ENCODE measurements at regions not wholly inside any gene's neighbourhood (a gene's known extent, or its start where the extent isn't known, plus 50 kb on each side); places are given as distances from the start of the nearest gene placed in this dataset.

DNA sequence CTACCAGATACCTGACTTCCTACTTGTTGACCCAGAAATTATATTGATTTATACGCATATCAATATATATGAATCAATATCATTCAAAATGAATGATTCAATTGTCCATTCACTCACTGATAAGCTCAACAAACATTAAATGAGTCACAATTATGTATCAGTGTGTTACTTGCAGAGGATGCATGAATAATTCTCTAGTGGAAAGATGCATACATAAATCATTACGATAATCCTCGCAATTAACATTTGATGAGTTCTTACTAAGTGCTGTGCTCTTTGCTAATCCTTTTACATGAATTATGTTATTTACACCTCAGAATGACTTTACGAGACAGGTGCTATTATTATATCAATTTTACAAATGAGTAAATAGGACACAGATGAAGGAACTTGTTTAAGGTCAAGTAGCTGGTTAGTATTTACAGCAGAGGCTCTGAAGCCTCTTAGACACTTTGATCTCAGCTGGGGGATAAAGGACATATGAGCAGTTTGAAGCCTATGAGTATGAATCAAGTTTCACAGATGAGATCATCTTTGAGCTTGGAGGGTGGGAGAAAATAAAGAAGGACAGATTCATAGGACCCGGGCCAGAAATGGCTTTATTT lies 112.8 kb upstream of the ADAMTS5 start:
- Mint-ChIP-seq H3K36me3 (no peaks in the 10 kb centered on the region), H3K27ac (no peak overlapping the region), H3K4me3 (no peak overlapping the region), H3K27me3 (no peaks in the 10 kb centered on the region), H3K4me1 (no peaks in the 10 kb centered on the region), H3K9me3 (peaks cover 0 to 9% (median under 1%) of the 10 kb centered on the region in 8 donors)
- no peaks in the 10 kb centered on the region for H3K9me3 ChIP-seq (ENCODE audit: control insufficient read depth in 1 of 2, low read length in 2 of 2)
- intact Hi-C loops (cut with micrococcal nuclease): no loop called here
- no peaks in the 10 kb centered on the region for H3K36me3 ChIP-seq (ENCODE audit: insufficient read depth, low read length)
- no peaks in the 10 kb centered on the region for H3K27me3 ChIP-seq (ENCODE audit: insufficient read depth, low read length)
- no peak overlapping the region for H3K27ac ChIP-seq (ENCODE audit: low read depth, low read length)
- H3K4me1 ChIP-seq (ENCODE audit: insufficient read depth, low read length): no peaks in the 10 kb centered on the region
- ChIA-PET POLR2A (ENCODE audit: partially characterized antibody) (no interaction called here), CTCF (ENCODE audit: partially characterized antibody) (no interaction called here)
- DNase-seq: no peak
- H3K4me3 ChIP-seq (ENCODE audit: low read length in 2 of 2): no peak overlapping the region

DNA sequence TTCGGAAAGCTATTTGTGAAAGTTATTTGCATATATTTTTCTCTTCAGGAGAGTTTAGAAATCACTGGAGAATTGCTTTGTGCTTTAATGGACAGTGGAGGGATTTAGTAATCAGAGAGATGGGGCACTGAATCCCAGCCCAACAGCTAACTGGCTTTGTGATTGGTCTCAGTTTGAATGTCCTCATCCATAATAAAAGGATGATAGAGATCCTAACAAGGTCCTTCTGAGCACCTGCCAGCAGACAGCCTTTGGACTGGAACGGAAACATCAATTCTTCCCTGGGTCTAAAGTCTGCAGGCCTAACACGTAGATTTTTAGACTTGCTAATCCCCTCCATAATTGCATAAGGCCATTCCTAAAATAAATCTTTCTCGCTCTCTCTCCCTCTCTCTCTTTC lies 112.0 kb upstream of the ADAMTS5 start:
- DNase-seq: no peak
- H3K36me3 ChIP-seq (ENCODE audit: insufficient read depth, low read length): no peaks in the 10 kb centered on the region
- intact Hi-C loops (cut with micrococcal nuclease): no loop called here
- Mint-ChIP-seq H3K4me3 (no peak overlapping the region), H3K4me1 (no peaks in the 10 kb centered on the region), H3K36me3 (no peaks in the 10 kb centered on the region), H3K9me3 (peaks cover 0 to 8% (median under 1%) of the 10 kb centered on the region in 8 donors), H3K27ac (peak overlapping the region in 1 of 7 donors; percentile 12), H3K27me3 (no peaks in the 10 kb centered on the region)
- H3K27ac ChIP-seq (ENCODE audit: low read depth, low read length): no peak overlapping the region
- H3K4me3 ChIP-seq (ENCODE audit: low read length in 2 of 2): no peak overlapping the region
- H3K9me3 ChIP-seq (ENCODE audit: control insufficient read depth in 1 of 2, low read length in 2 of 2): no peaks in the 10 kb centered on the region
- no peaks in the 10 kb centered on the region for H3K27me3 ChIP-seq (ENCODE audit: insufficient read depth, low read length)
- H3K4me1 ChIP-seq (ENCODE audit: insufficient read depth, low read length): no peaks in the 10 kb centered on the region
- ChIA-PET CTCF (ENCODE audit: partially characterized antibody) (no interaction called here), POLR2A (ENCODE audit: partially characterized antibody) (no interaction called here)

DNA sequence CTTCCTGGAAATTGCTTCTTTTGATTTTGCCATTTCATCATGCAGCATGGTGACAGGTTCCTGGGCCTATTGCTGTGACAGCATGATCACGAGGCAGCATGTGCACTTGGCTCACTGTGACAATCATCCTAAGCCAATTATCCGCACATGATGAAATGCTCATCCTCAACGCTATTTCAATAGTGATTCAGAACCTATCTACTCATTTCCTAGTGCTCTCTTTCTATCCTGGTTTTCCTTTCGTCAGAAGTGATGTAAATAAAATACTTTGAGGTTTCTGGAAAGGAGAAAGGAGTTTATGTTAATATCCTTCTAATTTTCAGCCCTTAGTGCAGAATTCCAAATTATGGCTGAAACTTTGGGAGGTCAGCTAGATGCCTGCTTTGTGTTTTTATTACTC lies 110.6 kb upstream of the ADAMTS5 start:
- H3K27me3 Mint-ChIP-seq: no peaks in the 10 kb centered on the region
- ChIA-PET CTCF (ENCODE audit: partially characterized antibody) (no interaction called here), POLR2A (ENCODE audit: partially characterized antibody) (no interaction called here)
- no peaks in the 10 kb centered on the region for H3K4me1 Mint-ChIP-seq
- no peak overlapping the region for H3K4me3 ChIP-seq (ENCODE audit: low read length in 2 of 2)
- H3K4me3 Mint-ChIP-seq: no peak overlapping the region
- no peaks in the 10 kb centered on the region for H3K36me3 Mint-ChIP-seq
- no peaks in the 10 kb centered on the region for H3K27me3 ChIP-seq (ENCODE audit: insufficient read depth, low read length)
- no peak overlapping the region for H3K27ac Mint-ChIP-seq
- H3K9me3 ChIP-seq (ENCODE audit: control insufficient read depth in 1 of 2, low read length in 2 of 2): no peaks in the 10 kb centered on the region
- no peaks in the 10 kb centered on the region for H3K4me1 ChIP-seq (ENCODE audit: insufficient read depth, low read length)
- intact Hi-C loops (cut with micrococcal nuclease): no loop called here
- H3K27ac ChIP-seq (ENCODE audit: low read depth, low read length): no peak overlapping the region
- H3K36me3 ChIP-seq (ENCODE audit: insufficient read depth, low read length): no peaks in the 10 kb centered on the region
- DNase-seq: no peak
- H3K9me3 Mint-ChIP-seq: peaks cover 0 to 5% (median under 1%) of the 10 kb centered on the region in 8 donors

DNA sequence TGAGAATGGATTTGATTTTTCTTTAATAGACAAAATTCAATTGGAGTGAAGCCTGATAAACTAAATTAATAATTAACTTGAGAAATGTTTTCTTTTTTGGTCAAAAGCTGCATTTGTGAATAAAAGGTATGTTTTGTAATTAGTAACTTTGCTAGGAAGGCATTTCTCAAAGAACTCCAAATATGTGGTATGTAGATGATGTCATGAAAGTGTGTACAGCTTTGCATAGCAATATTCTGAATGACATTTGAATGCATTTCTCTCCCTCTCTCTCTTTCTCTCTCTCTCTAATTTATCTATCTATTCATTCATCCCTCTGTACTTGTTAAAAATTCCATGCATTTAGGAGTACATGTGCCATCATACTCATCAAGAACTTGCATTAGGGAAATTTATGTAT lies 109.1 kb upstream of the ADAMTS5 start:
- H3K27ac ChIP-seq (ENCODE audit: low read depth, low read length): no peak overlapping the region
- POLR2A ChIA-PET (ENCODE audit: partially characterized antibody): no interaction called here
- peaks cover 0 to 6% (median 2%) of the 10 kb centered on the region in 8 donors for H3K9me3 Mint-ChIP-seq
- CTCF ChIA-PET (ENCODE audit: partially characterized antibody): no interaction called here
- no peaks in the 10 kb centered on the region for H3K36me3 ChIP-seq (ENCODE audit: insufficient read depth, low read length)
- H3K9me3 ChIP-seq (ENCODE audit: control insufficient read depth in 1 of 2, low read length in 2 of 2): no peaks in the 10 kb centered on the region
- H3K4me1 ChIP-seq (ENCODE audit: insufficient read depth, low read length): no peaks in the 10 kb centered on the region
- H3K4me3 ChIP-seq (ENCODE audit: low read length in 2 of 2): no peak overlapping the region
- H3K27ac Mint-ChIP-seq: no peak overlapping the region
- H3K36me3 Mint-ChIP-seq: no peaks in the 10 kb centered on the region
- no peak overlapping the region for H3K4me3 Mint-ChIP-seq
- no peaks in the 10 kb centered on the region for H3K27me3 Mint-ChIP-seq
- no peaks in the 10 kb centered on the region for H3K4me1 Mint-ChIP-seq
- intact Hi-C loops (cut with micrococcal nuclease): no loop called here
- H3K27me3 ChIP-seq (ENCODE audit: insufficient read depth, low read length): no peaks in the 10 kb centered on the region
- no peak for DNase-seq

DNA sequence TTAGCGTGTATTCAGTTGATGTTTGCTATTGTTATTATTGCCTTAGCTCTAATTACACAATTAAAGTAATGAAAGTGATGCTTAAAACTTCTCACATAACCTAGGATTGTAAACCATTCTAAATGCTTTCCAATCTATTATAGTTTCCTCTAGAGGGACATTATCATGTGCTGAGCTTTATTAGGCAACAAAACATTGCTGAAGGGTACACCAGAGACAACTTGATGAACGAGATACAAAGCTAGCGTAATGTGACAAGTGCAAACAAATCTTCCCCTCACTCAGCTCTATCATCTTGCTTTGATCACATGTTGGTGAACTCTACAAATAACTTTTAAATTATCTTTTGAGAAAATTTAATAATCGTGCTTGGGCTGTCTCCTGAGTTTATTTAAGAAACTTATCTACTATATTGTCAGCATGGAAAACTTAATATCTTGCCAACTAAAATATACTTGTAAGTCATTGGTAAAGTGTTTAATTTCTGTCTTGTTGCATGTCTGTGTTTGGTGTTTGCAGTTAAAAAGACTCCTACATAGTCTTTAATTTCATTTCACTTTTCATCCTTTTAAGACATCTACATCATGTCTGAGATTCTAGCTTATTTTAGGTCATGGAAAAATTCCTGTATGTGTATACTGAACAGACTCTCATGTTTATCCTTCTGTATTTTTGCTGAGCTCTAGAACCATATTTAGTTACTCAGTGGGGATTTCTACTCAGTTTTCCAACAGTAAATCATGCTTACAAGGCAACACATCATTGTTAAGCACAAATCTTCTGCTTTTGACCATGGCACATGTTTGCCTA lies 104.2 kb upstream of the ADAMTS5 start:
- Histone ChIP-seq H3K9me3 (ENCODE audit: control insufficient read depth in 1 of 2, low read length in 2 of 2) (no peaks in the 10 kb centered on the region), H3K36me3 (ENCODE audit: insufficient read depth, low read length) (no peaks in the 10 kb centered on the region), H3K4me1 (ENCODE audit: insufficient read depth, low read length) (no peaks in the 10 kb centered on the region), H3K27me3 (ENCODE audit: insufficient read depth, low read length) (no peaks in the 10 kb centered on the region), H3K27ac (ENCODE audit: low read depth, low read length) (no peak overlapping the region), H3K4me3 (ENCODE audit: low read length in 2 of 2) (no peak overlapping the region)
- DNase-seq: no peak
- ChIA-PET CTCF (ENCODE audit: partially characterized antibody) (no interaction called here), POLR2A (ENCODE audit: partially characterized antibody) (no interaction called here)
- H3K36me3 Mint-ChIP-seq: no peaks in the 10 kb centered on the region
- no peak overlapping the region for H3K4me3 Mint-ChIP-seq
- no peak overlapping the region for H3K27ac Mint-ChIP-seq
- H3K4me1 Mint-ChIP-seq: no peaks in the 10 kb centered on the region
- H3K9me3 Mint-ChIP-seq: peaks cover 0 to 8% (median 3%) of the 10 kb centered on the region in 8 donors
- no peaks in the 10 kb centered on the region for H3K27me3 Mint-ChIP-seq
- intact Hi-C loops (cut with micrococcal nuclease): no loop called here

DNA sequence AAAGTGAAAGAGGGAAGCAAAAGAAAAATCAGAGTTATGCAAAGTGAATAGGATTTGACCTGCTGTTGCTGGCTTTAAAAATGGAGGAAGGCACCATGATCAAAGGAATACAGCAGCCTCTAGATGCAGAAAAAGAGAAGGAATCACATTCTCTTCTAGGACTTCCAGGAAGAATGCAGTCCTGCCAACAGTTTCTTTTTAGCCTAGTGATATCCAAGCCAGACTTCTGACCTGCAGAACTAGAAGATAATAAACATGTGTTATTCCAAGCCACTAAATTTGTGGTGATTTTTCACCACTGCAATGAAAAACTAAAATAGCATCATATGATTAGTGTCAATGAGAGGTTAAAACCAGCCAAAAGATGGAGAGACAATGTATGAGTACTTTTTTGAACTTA lies 101.9 kb upstream of the ADAMTS5 start:
- intact Hi-C loops (cut with micrococcal nuclease): no loop called here
- Histone ChIP-seq H3K27me3 (ENCODE audit: insufficient read depth, low read length) (no peaks in the 10 kb centered on the region), H3K9me3 (ENCODE audit: control insufficient read depth in 1 of 2, low read length in 2 of 2) (no peaks in the 10 kb centered on the region), H3K27ac (ENCODE audit: low read depth, low read length) (no peak overlapping the region), H3K36me3 (ENCODE audit: insufficient read depth, low read length) (no peaks in the 10 kb centered on the region), H3K4me3 (ENCODE audit: low read length in 2 of 2) (no peak overlapping the region), H3K4me1 (ENCODE audit: insufficient read depth, low read length) (no peaks in the 10 kb centered on the region)
- no peaks in the 10 kb centered on the region for H3K27me3 Mint-ChIP-seq
- H3K9me3 Mint-ChIP-seq: peaks cover 2 to 17% (median 10%) of the 10 kb centered on the region in 8 donors
- H3K27ac Mint-ChIP-seq: no peak overlapping the region
- H3K36me3 Mint-ChIP-seq: no peaks in the 10 kb centered on the region
- DNase-seq: no peak
- ChIA-PET POLR2A (ENCODE audit: partially characterized antibody) (no interaction called here), CTCF (ENCODE audit: partially characterized antibody) (no interaction called here)
- H3K4me1 Mint-ChIP-seq: no peaks in the 10 kb centered on the region
- H3K4me3 Mint-ChIP-seq: no peak overlapping the region

DNA sequence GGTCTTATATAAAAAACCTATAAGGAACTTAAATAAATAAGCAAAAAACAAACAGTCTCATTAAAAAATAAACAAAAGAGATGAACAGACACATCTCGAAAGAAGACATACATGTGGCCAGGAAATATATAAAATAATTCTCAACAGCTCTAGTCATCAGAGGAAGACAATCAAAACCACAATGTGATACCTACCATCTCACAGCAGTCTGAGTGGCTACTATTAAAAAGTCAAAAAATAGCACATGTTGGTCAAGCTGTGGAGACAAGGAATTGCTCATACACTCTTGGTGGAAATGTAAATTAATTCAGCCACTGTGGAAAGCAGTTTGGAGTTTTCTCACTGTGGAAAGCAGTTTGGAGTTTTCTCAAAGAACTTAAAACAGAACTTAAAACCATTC lies 100.3 kb upstream of the ADAMTS5 start:
- Mint-ChIP-seq H3K4me1 (no peaks in the 10 kb centered on the region), H3K4me3 (no peak overlapping the region), H3K9me3 (peaks cover 2 to 26% (median 16%) of the 10 kb centered on the region in 8 donors), H3K36me3 (no peaks in the 10 kb centered on the region), H3K27me3 (no peaks in the 10 kb centered on the region), H3K27ac (no peak overlapping the region)
- Histone ChIP-seq H3K9me3 (ENCODE audit: control insufficient read depth in 1 of 2, low read length in 2 of 2) (peaks cover 0 to 5% of the 10 kb centered on the region in 2 donors), H3K36me3 (ENCODE audit: insufficient read depth, low read length) (no peaks in the 10 kb centered on the region), H3K4me3 (ENCODE audit: low read length in 2 of 2) (no peak overlapping the region), H3K4me1 (ENCODE audit: insufficient read depth, low read length) (no peaks in the 10 kb centered on the region), H3K27ac (ENCODE audit: low read depth, low read length) (no peak overlapping the region), H3K27me3 (ENCODE audit: insufficient read depth, low read length) (no peaks in the 10 kb centered on the region)
- no peak for DNase-seq
- intact Hi-C loops (cut with micrococcal nuclease): no loop called here
- CTCF ChIA-PET (ENCODE audit: partially characterized antibody): no interaction called here
- POLR2A ChIA-PET (ENCODE audit: partially characterized antibody): no interaction called here

All from CD4-positive, alpha-beta memory T cell (primary cell).